OCI-LY7 (cell line): ENCODE measurements at regions not wholly inside any gene's neighbourhood (a gene's known extent, or its start where the extent isn't known, plus 50 kb on each side); places are given as distances from the start of the nearest gene placed in this dataset.

Experiments
- EZH2phosphoT487 ChIP-seq: fragments of 200-600 bp; sonication (generic); IDR thresholded peaks from 2 replicates; pipeline ENCODE4 v1.6.1; 2018; ENCODE audit warnings: low read depth, borderline replicate concordance, mild to moderate bottlenecking, mixed run types, antibody characterized with exemption, low read length, moderate library complexity, mixed read lengths
- TF ChIP-seq, protein P1 (sequence below): fragments of 200-600 bp; sonication (generic); conservative IDR thresholded peaks from 2 replicates; pipeline ENCODE4 v1.5.1; 2014; ENCODE audit warnings: mild to moderate bottlenecking, antibody characterized with exemption, low read length, moderate library complexity, mixed read lengths

DNA sequence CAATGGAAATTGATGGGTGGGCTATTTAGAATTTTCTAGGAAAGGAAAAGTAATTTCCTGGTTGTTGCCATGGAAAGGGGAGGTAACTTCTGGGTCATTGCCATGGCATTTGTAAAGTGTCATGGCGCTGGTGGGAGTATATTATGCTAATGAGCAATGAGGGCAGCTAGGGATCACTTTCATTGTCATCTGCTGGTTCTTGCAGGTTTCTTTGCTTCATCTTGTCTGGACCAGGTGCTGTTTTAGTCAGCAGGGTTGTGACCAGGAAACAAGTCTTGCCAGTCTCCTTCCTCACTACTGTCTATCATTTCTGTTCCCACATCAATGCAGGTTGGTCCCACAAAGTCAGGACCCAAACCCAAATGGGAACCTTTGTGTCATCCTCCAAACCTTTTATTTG, 237.6 kb upstream of the C11orf87 start:
- TF ChIP-seq, protein P1, sequence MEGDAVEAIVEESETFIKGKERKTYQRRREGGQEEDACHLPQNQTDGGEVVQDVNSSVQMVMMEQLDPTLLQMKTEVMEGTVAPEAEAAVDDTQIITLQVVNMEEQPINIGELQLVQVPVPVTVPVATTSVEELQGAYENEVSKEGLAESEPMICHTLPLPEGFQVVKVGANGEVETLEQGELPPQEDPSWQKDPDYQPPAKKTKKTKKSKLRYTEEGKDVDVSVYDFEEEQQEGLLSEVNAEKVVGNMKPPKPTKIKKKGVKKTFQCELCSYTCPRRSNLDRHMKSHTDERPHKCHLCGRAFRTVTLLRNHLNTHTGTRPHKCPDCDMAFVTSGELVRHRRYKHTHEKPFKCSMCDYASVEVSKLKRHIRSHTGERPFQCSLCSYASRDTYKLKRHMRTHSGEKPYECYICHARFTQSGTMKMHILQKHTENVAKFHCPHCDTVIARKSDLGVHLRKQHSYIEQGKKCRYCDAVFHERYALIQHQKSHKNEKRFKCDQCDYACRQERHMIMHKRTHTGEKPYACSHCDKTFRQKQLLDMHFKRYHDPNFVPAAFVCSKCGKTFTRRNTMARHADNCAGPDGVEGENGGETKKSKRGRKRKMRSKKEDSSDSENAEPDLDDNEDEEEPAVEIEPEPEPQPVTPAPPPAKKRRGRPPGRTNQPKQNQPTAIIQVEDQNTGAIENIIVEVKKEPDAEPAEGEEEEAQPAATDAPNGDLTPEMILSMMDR, result no peak
- TF ChIP-seq EZH2phosphoT487, result no peak
